Keratinocyte (primary cell): ENCODE measurements at regions not wholly inside any gene's neighbourhood (a gene's known extent, or its start where the extent isn't known, plus 50 kb on each side); places are given as distances from the start of the nearest gene placed in this dataset.

Experiments
- DNase-seq: peaks from one replicate; pipeline ENCODE4 v3.0.0-alpha.2; 2011; ENCODE audit warnings: low read depth, missing footprints, low spot score
- FAIRE-seq: peaks from 2 replicates; lab custom pipeline; 2011; peaks lifted over from hg19 to GRCh38; lab: Jason Lieb, UNC
- H2AFZ ChIP-seq: 2 replicates; pipeline ENCODE4 v1.6.0; 2012; ENCODE audit warnings: low read length, control low read depth, inconsistent platforms; ENCODE audit not compliant: control insufficient read depth
- H3K27ac ChIP-seq: 2 replicates; pipeline ENCODE4 v1.5.1; 2011; ENCODE audit warnings: low read length; ENCODE audit not compliant: control insufficient read depth, insufficient read depth
- H3K27me3 ChIP-seq: 3 replicates; pipeline ENCODE4 v1.6.0; 2011; ENCODE audit warnings: low read length; ENCODE audit not compliant: control insufficient read depth, insufficient read depth; ENCODE audit errors: extremely low read depth
- H3K36me3 ChIP-seq, 2 experiments: 2 replicates in 1 of 2; 3 replicates in 1 of 2; pipeline ENCODE4 v1.5.1; 2011; ENCODE audit warnings: low read length in 2 of 2, mild to moderate bottlenecking in 1 of 2; ENCODE audit not compliant: control insufficient read depth in 2 of 2, insufficient read depth in 2 of 2; ENCODE audit errors: extremely low read depth in 1 of 2
- H3K4me1 ChIP-seq: 3 replicates; pipeline ENCODE4 v1.5.1; 2011; ENCODE audit warnings: low read length; ENCODE audit not compliant: control insufficient read depth, insufficient read depth; ENCODE audit errors: extremely low read depth
- H3K4me2 ChIP-seq: 3 replicates; pipeline ENCODE4 v1.6.0; 2011; ENCODE audit warnings: low read depth, low read length; ENCODE audit not compliant: control insufficient read depth, insufficient read depth; ENCODE audit errors: extremely low read depth
- H3K4me3 ChIP-seq, 3 experiments: fragments of 200-600 bp in 1 of 3; sonication (generic) in 1 of 3; 2 replicates in 2 of 3; 3 replicates in 1 of 3; pipeline ENCODE4 v1.5.1; 2011 to 2016; ENCODE audit warnings: low read length in 3 of 3, mild to moderate bottlenecking in 3 of 3, control low read depth in 2 of 3, inconsistent platforms in 1 of 3, low read depth in 1 of 3, mixed read lengths in 1 of 3, mixed run types in 1 of 3, moderate library complexity in 1 of 3; ENCODE audit not compliant: control insufficient read depth in 2 of 3, insufficient read depth in 2 of 3; ENCODE audit errors: extremely low read depth in 1 of 3
- H3K79me2 ChIP-seq: 2 replicates; pipeline ENCODE4 v1.6.0; 2012; ENCODE audit warnings: low read length; ENCODE audit not compliant: control insufficient read depth, insufficient read depth
- H3K9ac ChIP-seq: 3 replicates; pipeline ENCODE4 v1.6.0; 2011; ENCODE audit warnings: low read length; ENCODE audit not compliant: control insufficient read depth, insufficient read depth; ENCODE audit errors: extremely low read depth
- H3K9me1 ChIP-seq: 3 replicates; pipeline ENCODE4 v1.6.0; 2011; ENCODE audit warnings: low read length; ENCODE audit not compliant: control insufficient read depth, insufficient read depth; ENCODE audit errors: extremely low read depth
- H3K9me3 ChIP-seq: 2 replicates; pipeline ENCODE4 v1.5.1; 2012; ENCODE audit warnings: low read depth, low read length; ENCODE audit not compliant: control insufficient read depth
- H4K20me1 ChIP-seq: 3 replicates; pipeline ENCODE4 v1.6.0; 2011; ENCODE audit warnings: low read length; ENCODE audit not compliant: control insufficient read depth, insufficient read depth; ENCODE audit errors: extremely low read depth
- EZH2 ChIP-seq: IDR thresholded peaks from one replicate; pipeline ENCODE4 v1.6.1; 2012; ENCODE audit warnings: inconsistent platforms, mild to moderate bottlenecking, low read length, moderate library complexity
- dilution Hi-C: fragments of 300-500 bp; cut with MboI; formaldehyde crosslinking; loops from one replicate; pipeline ENCODE4 v1.7.0; 2020; ENCODE audit warnings: low sequenced_read_pairs; ENCODE audit not compliant: extremely low pct_ligation_motif_present
- TF ChIP-seq, protein P1 (sequence below), 3 experiments: IDR thresholded peaks in 1 of 3; conservative IDR thresholded peaks in 1 of 3; optimal IDR thresholded peaks in 1 of 3; 2 replicates in 2 of 3; 3 replicates in 1 of 3; pipeline versions ENCODE3 to v1.5.1; 2011; ENCODE audit warnings: low read length in 3 of 3, mild to moderate bottlenecking in 3 of 3, moderate library complexity in 2 of 3, control low read depth in 1 of 3, inconsistent platforms in 1 of 3; ENCODE audit not compliant: insufficient read depth in 2 of 3; ENCODE audit errors: extremely low read depth in 1 of 3

- Histone ChIP-seq H3K27me3 (peaks cover 15% of the 10 kb centered on the region), H3K4me1 (peaks cover 21% of the 10 kb centered on the region), H3K9me1 (no peaks in the 10 kb centered on the region), H4K20me1 (no peaks in the 10 kb centered on the region), H3K79me2 (no peaks in the 10 kb centered on the region), H3K9ac (no peak overlapping the region), H3K9me3 (no peaks in the 10 kb centered on the region), H3K4me3 (no peak overlapping the region), H3K27ac (no peak overlapping the region), H3K4me2 (no peak overlapping the region), H3K36me3 (no peaks in the 10 kb centered on the region), H2AFZ (no peak overlapping the region)
- DNase-seq, result no peak
- TF ChIP-seq, protein P1, sequence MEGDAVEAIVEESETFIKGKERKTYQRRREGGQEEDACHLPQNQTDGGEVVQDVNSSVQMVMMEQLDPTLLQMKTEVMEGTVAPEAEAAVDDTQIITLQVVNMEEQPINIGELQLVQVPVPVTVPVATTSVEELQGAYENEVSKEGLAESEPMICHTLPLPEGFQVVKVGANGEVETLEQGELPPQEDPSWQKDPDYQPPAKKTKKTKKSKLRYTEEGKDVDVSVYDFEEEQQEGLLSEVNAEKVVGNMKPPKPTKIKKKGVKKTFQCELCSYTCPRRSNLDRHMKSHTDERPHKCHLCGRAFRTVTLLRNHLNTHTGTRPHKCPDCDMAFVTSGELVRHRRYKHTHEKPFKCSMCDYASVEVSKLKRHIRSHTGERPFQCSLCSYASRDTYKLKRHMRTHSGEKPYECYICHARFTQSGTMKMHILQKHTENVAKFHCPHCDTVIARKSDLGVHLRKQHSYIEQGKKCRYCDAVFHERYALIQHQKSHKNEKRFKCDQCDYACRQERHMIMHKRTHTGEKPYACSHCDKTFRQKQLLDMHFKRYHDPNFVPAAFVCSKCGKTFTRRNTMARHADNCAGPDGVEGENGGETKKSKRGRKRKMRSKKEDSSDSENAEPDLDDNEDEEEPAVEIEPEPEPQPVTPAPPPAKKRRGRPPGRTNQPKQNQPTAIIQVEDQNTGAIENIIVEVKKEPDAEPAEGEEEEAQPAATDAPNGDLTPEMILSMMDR (optimal IDR thresholded peaks at IDR 0.05 in 1 of 3, IDR thresholded peaks at IDR 0.05 in 1 of 3, conservative IDR thresholded peaks at IDR 0.05 in 1 of 3; ENCODE audit: extremely low read depth in 1 of 3, insufficient read depth in 2 of 3, low read length in 3 of 3), result no peak
- no peak for TF ChIP-seq EZH2
- dilution Hi-C loops, result no loop called here
- FAIRE-seq, result no peak
Observed at GRCh38 chr2:240372101-240372500, 63.4 kb upstream of the GPC1 start.

GRCh38 chr2:240373289-240373885 is 62.1 kb upstream of the GPC1 start:
- DNase-seq, result no peak
- dilution Hi-C loops, result no loop called here
- no peak overlapping the region for H2AFZ ChIP-seq
- TF ChIP-seq EZH2, result no peak
- TF ChIP-seq, protein P1 (optimal IDR thresholded peaks at IDR 0.05 in 1 of 3, IDR thresholded peaks at IDR 0.05 in 1 of 3, conservative IDR thresholded peaks at IDR 0.05 in 1 of 3; ENCODE audit: extremely low read depth in 1 of 3, insufficient read depth in 2 of 3, low read length in 3 of 3), result no peak
- no peak for FAIRE-seq
- H3K27me3 ChIP-seq, result peaks cover 15% of the 10 kb centered on the region
- H3K4me1 ChIP-seq, result peaks cover 21% of the 10 kb centered on the region
- H3K4me2 ChIP-seq, result no peak overlapping the region
- no peaks in the 10 kb centered on the region for H3K9me3 ChIP-seq
- no peak overlapping the region for H3K4me3 ChIP-seq
- H3K9ac ChIP-seq, result no peak overlapping the region
- H4K20me1 ChIP-seq, result no peaks in the 10 kb centered on the region
- no peaks in the 10 kb centered on the region for H3K36me3 ChIP-seq
- H3K9me1 ChIP-seq, result no peaks in the 10 kb centered on the region
- H3K79me2 ChIP-seq, result no peaks in the 10 kb centered on the region
- no peak overlapping the region for H3K27ac ChIP-seq
